Endothelial cell of umbilical vein (primary cell): ENCODE measurements at regions not wholly inside any gene's neighbourhood (a gene's known extent, or its start where the extent isn't known, plus 50 kb on each side); places are given as distances from the start of the nearest gene placed in this dataset.

Experiments
- BruUV-seq: library from RNA; stranded (reverse); fragments of 400-500 nt; replicated peaks from 2 replicates; lab custom pipeline; 2021; lab: Mats Ljungman, UMichigan
- CTCF ChIA-PET: fragments of 300-600, 350-600 bp; sonication (Branson Sonifier 250); formaldehyde crosslinking; loops from one replicate; lab custom pipeline; 2021; ENCODE audit warnings: antibody characterized with exemption, inconsistent platforms; lab: Charles Lee
- POLR2A ChIA-PET: fragments of 300-600, 350-600 bp; sonication (Branson Sonifier 250); formaldehyde crosslinking; loops from one replicate; lab custom pipeline; 2021; ENCODE audit warnings: antibody characterized with exemption, inconsistent platforms; lab: Charles Lee
- DNase-seq: peaks from one replicate; pipeline ENCODE4 v3.0.0-alpha.2; 2011; ENCODE audit warnings: low read depth, low spot score
- FAIRE-seq: peaks from 2 replicates; lab custom pipeline; 2011; peaks lifted over from hg19 to GRCh38; lab: Jason Lieb, UNC
- H2AFZ ChIP-seq: 2 replicates; pipeline ENCODE4 v1.6.0; 2012; ENCODE audit warnings: low read depth, low read length, control low read depth, inconsistent platforms
- H3K27ac ChIP-seq: 2 replicates; pipeline ENCODE4 v1.5.1; 2011; ENCODE audit warnings: low read depth, mild to moderate bottlenecking, control low read depth, low read length, moderate library complexity; ENCODE audit not compliant: insufficient read depth
- H3K27me3 ChIP-seq, 2 experiments: 2 replicates each; pipeline versions ENCODE4 v1.6.0 to v1.6.1; 2011; ENCODE audit warnings: low read length in 2 of 2, mixed read lengths in 1 of 2; ENCODE audit not compliant: control insufficient read depth in 2 of 2, insufficient read depth in 2 of 2
- H3K36me3 ChIP-seq, 2 experiments: 2 replicates in 1 of 2; 3 replicates in 1 of 2; pipeline ENCODE4 v1.5.1; 2011; ENCODE audit warnings: low read length in 2 of 2, mild to moderate bottlenecking in 1 of 2, moderate library complexity in 1 of 2; ENCODE audit not compliant: control insufficient read depth in 2 of 2, insufficient read depth in 2 of 2; ENCODE audit errors: extremely low read depth in 1 of 2
- H3K4me1 ChIP-seq: 3 replicates; pipeline ENCODE4 v1.5.1; 2011; ENCODE audit warnings: mild to moderate bottlenecking, low read length; ENCODE audit not compliant: control insufficient read depth, insufficient read depth; ENCODE audit errors: extremely low read depth
- H3K4me2 ChIP-seq: 2 replicates; pipeline ENCODE4 v1.6.1; 2011; ENCODE audit warnings: low read length, control low read depth, mixed read lengths; ENCODE audit not compliant: insufficient read depth
- H3K4me3 ChIP-seq, 3 experiments: fragments of 200-600 bp in 1 of 3; sonication (generic), shearing (Covaris generic) in 1 of 3; replicated peaks in 1 of 3; 2 replicates each; pipeline ENCODE4 v1.5.1; 2011 to 2016; ENCODE audit warnings: control low read depth in 3 of 3, low read length in 3 of 3, mild to moderate bottlenecking in 2 of 3, inconsistent platforms in 1 of 3, low read depth in 1 of 3, moderate library complexity in 1 of 3; ENCODE audit not compliant: insufficient read depth in 1 of 3
- H3K79me2 ChIP-seq: 2 replicates; pipeline ENCODE4 v1.6.0; 2012; ENCODE audit warnings: low read length, inconsistent platforms; ENCODE audit not compliant: control insufficient read depth, insufficient read depth
- H3K9ac ChIP-seq: replicated peaks from 2 replicates; pipeline ENCODE3; 2011; ENCODE audit warnings: low read length, control low read depth; ENCODE audit not compliant: insufficient read depth; ENCODE audit errors: extremely low read depth
- H3K9me1 ChIP-seq: replicated peaks from 3 replicates; pipeline ENCODE4 v1.6.0; 2011; ENCODE audit warnings: mild to moderate bottlenecking, low read length; ENCODE audit not compliant: control insufficient read depth, insufficient read depth; ENCODE audit errors: extremely low read depth
- H3K9me3 ChIP-seq: replicated peaks from 2 replicates; pipeline ENCODE4 v1.5.1; 2012; ENCODE audit warnings: low read length, inconsistent platforms; ENCODE audit not compliant: control insufficient read depth, insufficient read depth
- H4K20me1 ChIP-seq: replicated peaks from 2 replicates; pipeline ENCODE3; 2011; ENCODE audit warnings: mild to moderate bottlenecking, low read length; ENCODE audit not compliant: control insufficient read depth, insufficient read depth; ENCODE audit errors: extremely low read depth
- CTCF ChIP-seq, 2 donors: IDR thresholded peaks; 1 replicate in 1 of 2; 2 replicates in 1 of 2; pipeline ENCODE4 v1.5.1; 2011; ENCODE audit warnings: low read length in 2 of 2, mild to moderate bottlenecking in 2 of 2, moderate library complexity in 2 of 2, control low read depth in 1 of 2, inconsistent platforms in 1 of 2, low read depth in 1 of 2; ENCODE audit not compliant: insufficient read depth in 1 of 2; ENCODE audit errors: extremely low read depth in 1 of 2
- EZH2 ChIP-seq: IDR thresholded peaks from 2 replicates; pipeline ENCODE4 v1.6.1; 2012; ENCODE audit warnings: borderline replicate concordance, low read depth, mild to moderate bottlenecking, moderate library complexity, low read length, inconsistent platforms; ENCODE audit not compliant: severe bottlenecking
- FOS ChIP-seq: IDR thresholded peaks from 2 replicates; pipeline ENCODE4 v1.6.1; 2011; ENCODE audit warnings: mild to moderate bottlenecking, low read length, moderate library complexity, borderline replicate concordance; ENCODE audit not compliant: insufficient read depth
- JUN ChIP-seq: IDR thresholded peaks from 2 replicates; pipeline ENCODE4 v1.6.1; 2011; ENCODE audit warnings: borderline replicate concordance, low read depth; ENCODE audit not compliant: insufficient read length, insufficient read depth
- MAX ChIP-seq: IDR thresholded peaks from 2 replicates; pipeline ENCODE4 v1.6.1; 2011; ENCODE audit not compliant: insufficient read depth, insufficient read length
- POLR2A ChIP-seq: IDR thresholded peaks from 2 replicates; pipeline ENCODE4 v1.6.1; 2012; ENCODE audit warnings: low read depth, mild to moderate bottlenecking, control low read depth, low read length
- dilution Hi-C: fragments of 300-500 bp; cut with MboI; formaldehyde crosslinking; loops from one replicate; pipeline ENCODE4 v1.15.0; 2019; ENCODE audit warnings: low sequenced_read_pairs; ENCODE audit not compliant: extremely low pct_ligation_motif_present
- intact Hi-C: fragments of 100-400 bp; cut with micrococcal nuclease; formaldehyde crosslinking; loops from one replicate; pipeline ENCODE4 v1.10.0; 2022

- TF ChIP-seq EZH2 = no peak
- no peak for TF ChIP-seq CTCF (IDR thresholded peaks at IDR 0.05; ENCODE audit: extremely low read depth in 1 of 2, insufficient read depth in 1 of 2, low read depth in 1 of 2, low read length in 2 of 2)
- no peak for TF ChIP-seq MAX
- no peak for TF ChIP-seq POLR2A
- TF ChIP-seq JUN = no peak
- TF ChIP-seq FOS = no peak
- Histone ChIP-seq H2AFZ (no peak overlapping the region), H3K9me1 (no peaks in the 10 kb centered on the region), H3K9ac (no peak overlapping the region), H3K4me1 (no peaks in the 10 kb centered on the region), H3K4me3 (no peak overlapping the region), H3K27ac (no peak overlapping the region), H3K4me2 (no peak overlapping the region), H3K9me3 (no peaks in the 10 kb centered on the region), H3K27me3 (peaks cover 0 to 2% of the 10 kb centered on the region in 2 experiments), H4K20me1 (no peaks in the 10 kb centered on the region), H3K36me3 (no peaks in the 10 kb centered on the region), H3K79me2 (no peaks in the 10 kb centered on the region)
- dilution Hi-C loops (no loop called here), intact Hi-C loops (no loop called here)
- DNase-seq (no peak), FAIRE-seq (no peak)
- no TSS peak for BruUV-seq
- POLR2A ChIA-PET = no interaction called here
- CTCF ChIA-PET = interaction anchor here (0.8 to 1.4 kb wide), 2 partner anchors 9 to 28 kb away, joined by 3 to 4 read pairs; no protein-coding TSS in a partner anchor
Observed at GRCh38 chr18:28382215-28382879, 205.4 kb upstream of the CDH2 start.
